ENCODE measurements at regions not wholly inside any gene's neighbourhood (a gene's known extent, or its start where the extent isn't known, plus 50 kb on each side); places are given as distances from the start of the nearest gene placed in this dataset.

- H3K4me3 ChIP-seq = no peak overlapping the region
- no peaks in the 10 kb centered on the region for H4K20me1 ChIP-seq (ENCODE audit: insufficient read depth)
- H3K27ac ChIP-seq = no peak overlapping the region
- TF ChIP-seq EZH2phosphoT487 (IDR thresholded peaks at IDR 0.05; ENCODE audit: insufficient read depth, low read depth) = no peak
- no peak for TF ChIP-seq EZH2 (IDR thresholded peaks at IDR 0.05; ENCODE audit: insufficient read depth, poor library complexity, severe bottlenecking)
- no peaks in the 10 kb centered on the region for H3K4me1 ChIP-seq (ENCODE audit: insufficient read depth)
- no peak overlapping the region for H3K9ac ChIP-seq
- no peak overlapping the region for H2AFZ ChIP-seq
- H3F3A ChIP-seq (ENCODE audit: insufficient read depth) = no peaks in the 10 kb centered on the region
- DNase-seq = no peak
- 75 to 76% methylated on average over 4 of the region's 4 CpGs for WGBS, 2 experiments (ENCODE audit: low coverage in 1 of 2, low lambda C conversion rate in 2 of 2, missing lambda C conversion rate in 2 of 2)
- peaks cover 29% of the 10 kb centered on the region for H3K27me3 ChIP-seq (replicated peaks; ENCODE audit: insufficient read depth)
- H3K79me2 ChIP-seq (ENCODE audit: insufficient read depth) = no peaks in the 10 kb centered on the region
- no peaks in the 10 kb centered on the region for H3K9me3 ChIP-seq (ENCODE audit: low read depth)
- no peaks in the 10 kb centered on the region for H3K36me3 ChIP-seq (ENCODE audit: low read depth)
- H3K4me2 ChIP-seq (ENCODE audit: unreplicated experiment) = no peak overlapping the region
- H3K9me2 ChIP-seq (ENCODE audit: insufficient read depth) = no peaks in the 10 kb centered on the region
- in situ Hi-C loops (cut with MboI) = no loop called here
Measured at GRCh38 chr16:86911437-86911958, 333.1 kb downstream of the FOXL1 start.

GRCh38 chr16:86913886-86914285, 335.5 kb downstream of the FOXL1 start:
- Histone ChIP-seq H3K4me3 (no peak overlapping the region), H3K4me2 (ENCODE audit: unreplicated experiment) (no peak overlapping the region), H3K4me1 (ENCODE audit: insufficient read depth) (no peaks in the 10 kb centered on the region), H3K9me3 (ENCODE audit: low read depth) (no peaks in the 10 kb centered on the region), H3K9ac (no peak overlapping the region), H3K79me2 (ENCODE audit: insufficient read depth) (no peaks in the 10 kb centered on the region), H3K27me3 (replicated peaks; ENCODE audit: insufficient read depth) (peaks cover 12% of the 10 kb centered on the region), H3K9me2 (ENCODE audit: insufficient read depth) (no peaks in the 10 kb centered on the region), H4K20me1 (ENCODE audit: insufficient read depth) (no peaks in the 10 kb centered on the region), H2AFZ (no peak overlapping the region), H3F3A (ENCODE audit: insufficient read depth) (no peaks in the 10 kb centered on the region), H3K27ac (no peak overlapping the region), H3K36me3 (ENCODE audit: low read depth) (no peaks in the 10 kb centered on the region)
- in situ Hi-C loops (cut with MboI) = no loop called here
- WGBS, 2 experiments (ENCODE audit: low coverage in 1 of 2, low lambda C conversion rate in 2 of 2, missing lambda C conversion rate in 2 of 2) = 78 to 79% methylated on average over 7 of the region's 7 CpGs
- no peak for DNase-seq
- TF ChIP-seq EZH2 (IDR thresholded peaks at IDR 0.05; ENCODE audit: insufficient read depth, poor library complexity, severe bottlenecking) (no peak), EZH2phosphoT487 (IDR thresholded peaks at IDR 0.05; ENCODE audit: insufficient read depth, low read depth) (no peak)

- Histone ChIP-seq H3K27me3 (replicated peaks; ENCODE audit: insufficient read depth) (peaks cover 16% of the 10 kb centered on the region), H3K9me3 (ENCODE audit: low read depth) (no peaks in the 10 kb centered on the region), H3K4me3 (no peak overlapping the region), H2AFZ (no peak overlapping the region), H3K79me2 (ENCODE audit: insufficient read depth) (no peaks in the 10 kb centered on the region), H4K20me1 (ENCODE audit: insufficient read depth) (no peaks in the 10 kb centered on the region), H3K9me2 (ENCODE audit: insufficient read depth) (no peaks in the 10 kb centered on the region), H3K36me3 (ENCODE audit: low read depth) (no peaks in the 10 kb centered on the region), H3F3A (ENCODE audit: insufficient read depth) (no peaks in the 10 kb centered on the region), H3K9ac (no peak overlapping the region), H3K4me2 (ENCODE audit: unreplicated experiment) (no peak overlapping the region), H3K4me1 (ENCODE audit: insufficient read depth) (no peaks in the 10 kb centered on the region), H3K27ac (no peak overlapping the region)
- TF ChIP-seq EZH2 (IDR thresholded peaks at IDR 0.05; ENCODE audit: insufficient read depth, poor library complexity, severe bottlenecking) = no peak
- TF ChIP-seq EZH2phosphoT487 (IDR thresholded peaks at IDR 0.05; ENCODE audit: insufficient read depth, low read depth) = no peak
- WGBS, 2 experiments (ENCODE audit: low coverage in 1 of 2, low lambda C conversion rate in 2 of 2, missing lambda C conversion rate in 2 of 2) = 58% methylated on average over 17 to 18 of the region's 18 CpGs
- no peak for DNase-seq
- in situ Hi-C loops (cut with MboI) = no loop called here
Measured at GRCh38 chr16:86914876-86915717, 336.7 kb downstream of the FOXL1 start.

- no peak overlapping the region for H3K9ac ChIP-seq
- no peak overlapping the region for H3K27ac ChIP-seq
- H3K9me3 ChIP-seq (ENCODE audit: low read depth) = no peaks in the 10 kb centered on the region
- H3K4me2 ChIP-seq (ENCODE audit: unreplicated experiment) = no peak overlapping the region
- no peaks in the 10 kb centered on the region for H3K9me2 ChIP-seq (ENCODE audit: insufficient read depth)
- H2AFZ ChIP-seq = no peak overlapping the region
- TF ChIP-seq EZH2 (IDR thresholded peaks at IDR 0.05; ENCODE audit: insufficient read depth, poor library complexity, severe bottlenecking) (no peak), EZH2phosphoT487 (IDR thresholded peaks at IDR 0.05; ENCODE audit: insufficient read depth, low read depth) (no peak)
- peaks cover 15% of the 10 kb centered on the region for H3K27me3 ChIP-seq (replicated peaks; ENCODE audit: insufficient read depth)
- H4K20me1 ChIP-seq (ENCODE audit: insufficient read depth) = no peaks in the 10 kb centered on the region
- no peaks in the 10 kb centered on the region for H3K36me3 ChIP-seq (ENCODE audit: low read depth)
- H3K79me2 ChIP-seq (ENCODE audit: insufficient read depth) = no peaks in the 10 kb centered on the region
- 82% methylated on average over 28 to 45 of the region's 45 CpGs for WGBS, 2 experiments (ENCODE audit: low coverage in 1 of 2, low lambda C conversion rate in 2 of 2, missing lambda C conversion rate in 2 of 2)
- H3K4me1 ChIP-seq (ENCODE audit: insufficient read depth) = no peaks in the 10 kb centered on the region
- in situ Hi-C loops (cut with MboI) = no loop called here
- H3F3A ChIP-seq (ENCODE audit: insufficient read depth) = no peaks in the 10 kb centered on the region
- no peak for DNase-seq
- H3K4me3 ChIP-seq = no peak overlapping the region
Measured at GRCh38 chr16:86917471-86918365, 339.4 kb downstream of the FOXL1 start.

Data from GM23248 (cell line).